Suprapubic skin (tissue), 4 donors: ENCODE measurements at regions not wholly inside any gene's neighbourhood (a gene's known extent, or its start where the extent isn't known, plus 50 kb on each side); places are given as distances from the start of the nearest gene placed in this dataset.

Source experiments
- CTCF ChIP-seq, 2 donors: fragments of 200-600 bp in 1 of 2; fragments of 450-650 bp in 1 of 2; sonication (generic) in 1 of 2; IDR thresholded peaks; one replicate each; pipeline ENCODE4 v1.5.1; 2016 to 2019; ENCODE audit warnings: antibody characterized with exemption in 2 of 2, mild to moderate bottlenecking in 1 of 2, moderate library complexity in 1 of 2
- EP300 ChIP-seq: sonication (generic); formaldehyde crosslinking; IDR thresholded peaks from one replicate; pipeline ENCODE4 v1.6.1; 2017; ENCODE audit warnings: antibody characterized with exemption
- POLR2A ChIP-seq, 2 donors: fragments of 450-650 bp; IDR thresholded peaks; one replicate each; pipeline ENCODE4 v1.6.1; 2017; ENCODE audit warnings: antibody characterized with exemption in 2 of 2, mild to moderate bottlenecking in 2 of 2, moderate library complexity in 2 of 2
- POLR2AphosphoS5 ChIP-seq, 3 donors: sonication (generic); formaldehyde crosslinking; IDR thresholded peaks; one replicate each; pipeline ENCODE4 v1.6.1; 2017; ENCODE audit warnings: antibody characterized with exemption in 3 of 3

- no peak for TF ChIP-seq CTCF (IDR thresholded peaks at IDR 0.05)
- TF ChIP-seq POLR2A (IDR thresholded peaks at IDR 0.05), result no peak
- no peak for TF ChIP-seq EP300
- no peak for TF ChIP-seq POLR2AphosphoS5 (IDR thresholded peaks at IDR 0.05)
These were observed 51.0 kb upstream of the WAC start for GRCh38 chr10:28481968-28482367.
